OCI-LY7 (cell line): ENCODE measurements at regions not wholly inside any gene's neighbourhood (a gene's known extent, or its start where the extent isn't known, plus 50 kb on each side); places are given as distances from the start of the nearest gene placed in this dataset.
"Not testable (repeated sequence)": the region's sequence is repeated elsewhere in the genome, so short reads cannot be mapped to it uniquely, and the experiment has no call there.

ENCODE experiments used
- BruUV-seq: library from RNA; stranded (reverse); fragments of 400-500 nt; replicated peaks from 2 replicates; lab custom pipeline; 2021; lab: Mats Ljungman, UMichigan
- CTCF ChIA-PET: fragments of 300-600 bp; sonication (Branson Sonifier 250); formaldehyde crosslinking; loops from one replicate; lab custom pipeline; 2022; ENCODE audit warnings: antibody characterized with exemption; ENCODE audit not compliant: unreplicated experiment; lab: Charles Lee
- POLR2A ChIA-PET: fragments of 300-600 bp; sonication (Branson Sonifier 250); formaldehyde crosslinking; loops from one replicate; lab custom pipeline; 2022; ENCODE audit warnings: antibody characterized with exemption; lab: Charles Lee
- DNase-seq: peaks from one replicate; pipeline ENCODE4 v3.0.0-alpha.2; 2015; ENCODE audit warnings: low spot score
- H2AFZ ChIP-seq: fragments of 200-600 bp; sonication (generic), shearing (Covaris generic); 2 replicates; pipeline ENCODE4 v1.6.1; 2014; ENCODE audit warnings: mild to moderate bottlenecking, antibody characterized with exemption, low read length, moderate library complexity
- H3K27ac ChIP-seq: fragments of 200-600 bp; sonication (generic); 2 replicates; pipeline ENCODE4 v1.5.1; 2014; ENCODE audit warnings: mixed run types, low read depth, mild to moderate bottlenecking, moderate library complexity, low read length, inconsistent platforms; ENCODE audit not compliant: poor library complexity, severe bottlenecking
- H3K36me3 ChIP-seq: fragments of 200-600 bp; sonication (generic); 2 replicates; pipeline ENCODE4 v1.6.1; 2014; ENCODE audit warnings: mild to moderate bottlenecking, antibody characterized with exemption, low read length, moderate library complexity, mixed read lengths; ENCODE audit not compliant: insufficient read depth
- H3K4me1 ChIP-seq: fragments of 200-600 bp; sonication (generic); 2 replicates; pipeline ENCODE4 v1.5.1; 2014; ENCODE audit warnings: mild to moderate bottlenecking, low read length; ENCODE audit not compliant: insufficient read depth, poor library complexity, severe bottlenecking
- H3K4me2 ChIP-seq: fragments of 200-600 bp; sonication (generic); 2 replicates; pipeline ENCODE4 v1.6.1; 2014; ENCODE audit warnings: mild to moderate bottlenecking, low read length
- H3K4me3 ChIP-seq: fragments of 200-600 bp; sonication (generic); 2 replicates; pipeline ENCODE4 v1.5.1; 2014; ENCODE audit warnings: mild to moderate bottlenecking, low read depth, low read length; ENCODE audit not compliant: poor library complexity, severe bottlenecking
- H3K79me2 ChIP-seq: fragments of 200-600 bp; sonication (generic); 2 replicates; pipeline ENCODE4 v1.6.1; 2016; ENCODE audit warnings: low read depth, mild to moderate bottlenecking, low read length, moderate library complexity, mixed read lengths; ENCODE audit not compliant: insufficient read depth
- H3K9me2 ChIP-seq: fragments of 200-600 bp; sonication (generic); 2 replicates; pipeline ENCODE4 v1.6.1; 2016; ENCODE audit warnings: mild to moderate bottlenecking, low read length, mixed read lengths; ENCODE audit not compliant: insufficient read depth
- H3K9me3 ChIP-seq: fragments of 200-600 bp; sonication (generic); 2 replicates; pipeline ENCODE4 v1.6.1; 2014; ENCODE audit warnings: mild to moderate bottlenecking, mixed run types, low read length, mixed read lengths
- H4K20me1 ChIP-seq: fragments of 200-600 bp; sonication (generic); 2 replicates; pipeline ENCODE4 v1.6.1; 2014; ENCODE audit warnings: mild to moderate bottlenecking, antibody characterized with exemption, low read length, moderate library complexity, mixed read lengths; ENCODE audit not compliant: insufficient read depth
- CTCF ChIP-seq: fragments of 200-600 bp; sonication (generic); conservative IDR thresholded peaks from 2 replicates; pipeline ENCODE4 v1.5.1; 2014; ENCODE audit warnings: mild to moderate bottlenecking, antibody characterized with exemption, low read length, moderate library complexity, mixed read lengths
- EZH2phosphoT487 ChIP-seq: fragments of 200-600 bp; sonication (generic); IDR thresholded peaks from 2 replicates; pipeline ENCODE4 v1.6.1; 2018; ENCODE audit warnings: low read depth, borderline replicate concordance, mild to moderate bottlenecking, mixed run types, antibody characterized with exemption, low read length, moderate library complexity, mixed read lengths
- intact Hi-C: fragments of 100-400 bp; cut with micrococcal nuclease; formaldehyde crosslinking; loops from one replicate; pipeline ENCODE4 v1.10.0; 2022; ENCODE audit not compliant: unreplicated experiment

- CTCF ChIA-PET, result no interaction called here
- no peak overlapping the region for H3K4me2 ChIP-seq
- no peaks in the 10 kb centered on the region for H3K79me2 ChIP-seq
- H2AFZ ChIP-seq, result no peak overlapping the region
- H3K4me3 ChIP-seq, result no peak overlapping the region
- POLR2A ChIA-PET, result interaction anchor here (1.7 kb wide), 1 partner anchor 10 kb away, joined by 4 read pairs; no protein-coding TSS in a partner anchor
- H3K27ac ChIP-seq, result no peak overlapping the region
- no peaks in the 10 kb centered on the region for H3K4me1 ChIP-seq
- TF ChIP-seq EZH2phosphoT487, result no peak
- TF ChIP-seq CTCF, result no peak
- no peaks in the 10 kb centered on the region for H4K20me1 ChIP-seq
- H3K9me2 ChIP-seq, result no peaks in the 10 kb centered on the region
- H3K9me3 ChIP-seq, result no peaks in the 10 kb centered on the region
- no peak for DNase-seq
- H3K36me3 ChIP-seq, result no peaks in the 10 kb centered on the region
- intact Hi-C loops, result no loop called here
- no TSS peak for BruUV-seq
These were observed 121.2 kb upstream of the SERBP1 start for GRCh38 chr1:67551375-67551774.

- intact Hi-C loops, result no loop called here
- no peak overlapping the region for H3K4me3 ChIP-seq
- POLR2A ChIA-PET, result interaction anchor here (0.5 to 1.7 kb wide), 4 partner anchors 8 to 222 kb away, joined by 3 to 5 read pairs (median 4); no protein-coding TSS in a partner anchor
- no peaks in the 10 kb centered on the region for H3K79me2 ChIP-seq
- no peak for DNase-seq
- H3K9me3 ChIP-seq, result no peaks in the 10 kb centered on the region
- TF ChIP-seq CTCF, result no peak
- TF ChIP-seq EZH2phosphoT487, result no peak
- no peak overlapping the region for H3K4me2 ChIP-seq
- H3K4me1 ChIP-seq, result no peaks in the 10 kb centered on the region
- no peak overlapping the region for H3K27ac ChIP-seq
- CTCF ChIA-PET, result no interaction called here
- no peak overlapping the region for H2AFZ ChIP-seq
- no peaks in the 10 kb centered on the region for H3K9me2 ChIP-seq
- BruUV-seq, result no TSS peak
- no peaks in the 10 kb centered on the region for H4K20me1 ChIP-seq
- H3K36me3 ChIP-seq, result no peaks in the 10 kb centered on the region
These were observed 122.1 kb upstream of the SERBP1 start for GRCh38 chr1:67552336-67552759.

- H3K4me3 ChIP-seq, BruUV-seq, H3K4me2 ChIP-seq, H4K20me1 ChIP-seq, H2AFZ ChIP-seq, DNase-seq, intact Hi-C loops, H3K27ac ChIP-seq, H3K4me1 ChIP-seq, H3K9me2 ChIP-seq, H3K9me3 ChIP-seq, CTCF ChIA-PET, H3K36me3 ChIP-seq, H3K79me2 ChIP-seq: not testable (repeated sequence)
- POLR2A ChIA-PET, result interaction anchor here (0.8 to 1.0 kb wide), 2 partner anchors 189 to 201 kb away, joined by 3 read pairs; no protein-coding TSS in a partner anchor
These were observed 124.0 kb upstream of the SERBP1 start for GRCh38 chr1:67554204-67554603.
